Bronchial epithelial cell (primary cell): ENCODE measurements at regions not wholly inside any gene's neighbourhood (a gene's known extent, or its start where the extent isn't known, plus 50 kb on each side); places are given as distances from the start of the nearest gene placed in this dataset.

Source experiments
- DNase-seq: peaks from one replicate; pipeline ENCODE4 v3.0.0-alpha.2; 2010; ENCODE audit warnings: low read depth
- FAIRE-seq: peaks from 2 replicates; lab custom pipeline; 2011; peaks lifted over from hg19 to GRCh38; lab: Jason Lieb, UNC
- H3K27me3 ChIP-seq: 2 replicates; pipeline ENCODE4 v1.5.1; 2011; ENCODE audit warnings: low read length; ENCODE audit not compliant: control insufficient read depth, insufficient read depth
- H3K36me3 ChIP-seq: 2 replicates; pipeline ENCODE4 v1.5.1; 2011; ENCODE audit warnings: low read length; ENCODE audit not compliant: control insufficient read depth, insufficient read depth
- H3K4me3 ChIP-seq: 2 replicates; pipeline ENCODE4 v1.5.1; 2011; ENCODE audit warnings: mild to moderate bottlenecking, low read depth, low read length, control low read depth
- TF ChIP-seq, protein P1 (sequence below): IDR thresholded peaks from 2 replicates; pipeline ENCODE4 v1.5.1; 2011; ENCODE audit warnings: mild to moderate bottlenecking, moderate library complexity, low read length, control low read depth, inconsistent platforms; ENCODE audit not compliant: insufficient read depth, severe bottlenecking

DNA sequence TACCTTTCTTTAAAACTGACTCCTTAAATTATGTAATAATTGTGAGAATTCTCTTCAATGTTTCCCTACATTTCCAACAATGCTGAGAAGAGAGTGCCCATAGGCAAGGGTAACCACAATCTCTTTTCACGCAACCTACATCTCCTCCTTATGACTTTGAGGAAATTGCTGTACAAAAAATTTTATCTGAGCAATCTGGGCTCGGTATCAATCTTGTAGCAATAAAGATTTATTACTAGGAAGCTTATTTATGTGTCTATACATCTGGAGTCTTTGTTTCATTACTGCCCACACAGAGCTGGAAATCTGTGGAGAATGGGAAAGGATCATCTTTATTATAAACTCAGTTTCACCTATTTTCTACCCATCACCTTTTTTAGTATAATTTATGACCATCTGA, 913.8 kb upstream of the SORCS1 start:
- DNase-seq, result no peak
- Histone ChIP-seq H3K36me3 (no peaks in the 10 kb centered on the region), H3K27me3 (no peaks in the 10 kb centered on the region), H3K4me3 (no peak overlapping the region)
- TF ChIP-seq, protein P1, sequence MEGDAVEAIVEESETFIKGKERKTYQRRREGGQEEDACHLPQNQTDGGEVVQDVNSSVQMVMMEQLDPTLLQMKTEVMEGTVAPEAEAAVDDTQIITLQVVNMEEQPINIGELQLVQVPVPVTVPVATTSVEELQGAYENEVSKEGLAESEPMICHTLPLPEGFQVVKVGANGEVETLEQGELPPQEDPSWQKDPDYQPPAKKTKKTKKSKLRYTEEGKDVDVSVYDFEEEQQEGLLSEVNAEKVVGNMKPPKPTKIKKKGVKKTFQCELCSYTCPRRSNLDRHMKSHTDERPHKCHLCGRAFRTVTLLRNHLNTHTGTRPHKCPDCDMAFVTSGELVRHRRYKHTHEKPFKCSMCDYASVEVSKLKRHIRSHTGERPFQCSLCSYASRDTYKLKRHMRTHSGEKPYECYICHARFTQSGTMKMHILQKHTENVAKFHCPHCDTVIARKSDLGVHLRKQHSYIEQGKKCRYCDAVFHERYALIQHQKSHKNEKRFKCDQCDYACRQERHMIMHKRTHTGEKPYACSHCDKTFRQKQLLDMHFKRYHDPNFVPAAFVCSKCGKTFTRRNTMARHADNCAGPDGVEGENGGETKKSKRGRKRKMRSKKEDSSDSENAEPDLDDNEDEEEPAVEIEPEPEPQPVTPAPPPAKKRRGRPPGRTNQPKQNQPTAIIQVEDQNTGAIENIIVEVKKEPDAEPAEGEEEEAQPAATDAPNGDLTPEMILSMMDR, result no peak
- no peak for FAIRE-seq

DNA sequence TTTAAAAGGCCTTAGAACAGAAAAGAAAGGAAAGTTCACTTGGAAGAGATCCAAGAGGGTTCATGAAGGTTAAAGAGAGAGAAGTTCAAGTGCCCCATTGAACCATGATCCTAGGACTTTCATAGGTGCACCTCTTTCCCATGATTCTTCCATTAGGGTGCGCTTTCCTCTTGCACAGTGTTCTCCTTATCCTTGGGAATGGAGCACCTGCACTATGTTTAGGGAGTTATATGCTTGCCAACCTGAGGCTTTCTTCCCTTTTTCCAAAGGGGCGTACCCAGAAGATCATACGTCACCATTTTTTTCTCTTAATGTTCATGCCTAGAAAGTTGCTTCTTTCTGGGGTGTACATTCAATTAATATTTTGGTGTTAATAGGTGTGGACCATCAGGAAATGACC, 908.0 kb upstream of the SORCS1 start:
- TF ChIP-seq, protein P1, result no peak
- Histone ChIP-seq H3K4me3 (no peak overlapping the region), H3K27me3 (no peaks in the 10 kb centered on the region), H3K36me3 (no peaks in the 10 kb centered on the region)
- FAIRE-seq, result no peak
- no peak for DNase-seq

DNA sequence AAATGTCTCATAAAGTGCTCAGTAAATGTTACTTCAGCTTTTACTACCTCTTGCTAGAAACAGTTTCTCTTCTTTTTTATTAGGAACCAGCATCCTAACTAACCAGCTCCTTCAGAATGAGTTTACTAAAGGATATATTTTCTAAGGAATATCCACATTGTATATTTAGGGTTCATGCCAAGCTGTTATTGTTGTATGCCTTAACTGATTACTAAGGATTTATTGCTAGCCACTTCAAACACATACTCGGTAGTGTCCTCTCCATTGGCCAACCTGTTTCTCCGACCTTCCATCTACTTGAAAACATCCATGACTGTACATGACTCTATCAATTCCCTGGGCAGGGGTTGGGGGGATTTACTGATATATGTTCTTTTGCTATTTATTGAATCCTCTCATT, 906.3 kb upstream of the SORCS1 start:
- TF ChIP-seq, protein P1, result no peak
- FAIRE-seq (no peak), DNase-seq (no peak)
- H3K4me3 ChIP-seq, result no peak overlapping the region
- H3K36me3 ChIP-seq, result no peaks in the 10 kb centered on the region
- no peaks in the 10 kb centered on the region for H3K27me3 ChIP-seq

DNA sequence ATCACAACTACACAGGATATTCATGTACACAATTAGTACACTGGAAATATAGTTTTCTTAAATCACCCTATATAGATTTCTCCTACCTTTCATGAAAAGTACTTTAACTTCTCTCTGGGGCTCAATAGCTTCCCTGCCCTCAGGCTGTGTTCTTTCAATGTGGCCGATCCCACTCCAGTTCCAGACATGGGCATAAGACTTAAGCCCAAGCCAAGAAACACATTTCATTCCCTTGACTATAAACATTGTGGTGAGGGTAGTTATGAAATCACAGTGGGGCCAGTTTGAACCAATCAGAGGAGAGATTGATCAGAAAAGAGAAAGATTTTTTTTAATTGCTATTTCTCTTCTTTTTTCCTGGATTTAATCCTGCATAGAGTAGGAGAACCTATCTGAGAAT, 904.6 kb upstream of the SORCS1 start:
- FAIRE-seq (no peak), DNase-seq (no peak)
- no peaks in the 10 kb centered on the region for H3K36me3 ChIP-seq
- TF ChIP-seq, protein P1, result no peak
- H3K27me3 ChIP-seq, result no peaks in the 10 kb centered on the region
- H3K4me3 ChIP-seq, result no peak overlapping the region

DNA sequence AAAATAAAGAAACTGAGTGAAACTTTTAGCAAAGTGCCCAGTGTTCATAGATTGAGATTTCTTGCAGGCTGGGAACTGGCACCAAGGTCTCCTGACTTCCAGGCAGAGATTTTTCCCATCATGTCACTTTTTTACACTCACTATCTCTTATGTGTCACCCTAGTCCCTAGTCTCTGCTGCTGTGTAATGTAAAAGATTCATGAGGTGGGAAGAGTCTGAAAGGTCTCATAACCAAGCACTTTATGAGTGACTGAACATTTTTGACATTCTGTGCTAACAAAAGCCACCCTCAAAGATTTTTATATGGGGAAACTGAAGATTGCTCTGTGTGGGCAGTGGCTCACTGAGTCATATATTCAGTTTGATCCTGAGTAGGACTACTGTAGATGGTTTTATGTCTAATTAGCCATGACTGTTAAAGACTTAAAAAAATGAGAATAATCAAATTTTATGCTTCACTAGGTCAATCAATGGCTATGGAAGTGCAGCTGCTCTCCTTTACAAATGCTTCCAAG, 900.3 kb upstream of the SORCS1 start:
- FAIRE-seq (no peak), DNase-seq (no peak)
- TF ChIP-seq, protein P1, result no peak
- no peak overlapping the region for H3K4me3 ChIP-seq
- H3K27me3 ChIP-seq, result no peaks in the 10 kb centered on the region
- H3K36me3 ChIP-seq, result no peaks in the 10 kb centered on the region

DNA sequence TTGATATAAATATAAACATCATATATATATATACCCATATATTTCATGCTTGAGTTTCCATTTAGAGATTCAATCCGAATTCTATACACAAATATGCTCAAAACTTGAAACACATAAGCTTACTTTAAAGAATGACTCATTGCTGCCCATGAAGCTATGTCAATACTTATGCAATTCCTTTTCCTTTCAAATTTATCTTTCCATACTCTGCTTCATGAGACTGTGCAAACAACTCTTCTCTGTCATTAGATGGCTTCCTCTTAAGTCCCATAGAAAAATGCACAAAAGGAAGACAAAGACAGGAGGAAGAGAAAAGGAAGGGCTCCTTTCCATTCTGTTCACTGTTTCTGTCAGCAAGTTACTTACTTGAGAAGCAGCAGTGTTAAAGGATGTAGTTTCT, 895.7 kb upstream of the SORCS1 start:
- FAIRE-seq, result no peak
- Histone ChIP-seq H3K4me3 (no peak overlapping the region), H3K27me3 (no peaks in the 10 kb centered on the region), H3K36me3 (no peaks in the 10 kb centered on the region)
- TF ChIP-seq, protein P1, result no peak
- peak; percentile 88 for DNase-seq
